ENCODE measurements at regions not wholly inside any gene's neighbourhood (a gene's known extent, or its start where the extent isn't known, plus 50 kb on each side); places are given as distances from the start of the nearest gene placed in this dataset.

DNA sequence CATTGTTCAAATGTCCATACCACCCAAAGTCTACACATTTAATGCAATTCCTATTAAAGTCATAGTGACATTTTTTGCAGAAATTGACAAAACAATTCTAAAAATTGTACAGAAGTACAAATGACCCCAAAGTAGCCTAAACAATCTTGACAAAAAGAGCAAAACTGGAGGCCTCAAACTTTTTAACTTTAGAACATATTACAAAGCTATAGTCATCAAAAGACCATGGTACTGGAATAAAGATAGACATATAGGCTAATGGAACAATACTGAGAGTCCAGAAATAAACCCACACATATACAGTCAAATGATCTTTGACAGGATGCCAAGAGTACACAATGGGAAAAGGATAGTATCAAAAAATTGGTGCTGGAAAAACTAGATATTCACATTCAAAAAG lies 213.2 kb upstream of the SAMSN1 start:
- DNase-seq (no peak), ATAC-seq (ENCODE audit: poor library complexity) (no peak)
- TF ChIP-seq, protein P1, sequence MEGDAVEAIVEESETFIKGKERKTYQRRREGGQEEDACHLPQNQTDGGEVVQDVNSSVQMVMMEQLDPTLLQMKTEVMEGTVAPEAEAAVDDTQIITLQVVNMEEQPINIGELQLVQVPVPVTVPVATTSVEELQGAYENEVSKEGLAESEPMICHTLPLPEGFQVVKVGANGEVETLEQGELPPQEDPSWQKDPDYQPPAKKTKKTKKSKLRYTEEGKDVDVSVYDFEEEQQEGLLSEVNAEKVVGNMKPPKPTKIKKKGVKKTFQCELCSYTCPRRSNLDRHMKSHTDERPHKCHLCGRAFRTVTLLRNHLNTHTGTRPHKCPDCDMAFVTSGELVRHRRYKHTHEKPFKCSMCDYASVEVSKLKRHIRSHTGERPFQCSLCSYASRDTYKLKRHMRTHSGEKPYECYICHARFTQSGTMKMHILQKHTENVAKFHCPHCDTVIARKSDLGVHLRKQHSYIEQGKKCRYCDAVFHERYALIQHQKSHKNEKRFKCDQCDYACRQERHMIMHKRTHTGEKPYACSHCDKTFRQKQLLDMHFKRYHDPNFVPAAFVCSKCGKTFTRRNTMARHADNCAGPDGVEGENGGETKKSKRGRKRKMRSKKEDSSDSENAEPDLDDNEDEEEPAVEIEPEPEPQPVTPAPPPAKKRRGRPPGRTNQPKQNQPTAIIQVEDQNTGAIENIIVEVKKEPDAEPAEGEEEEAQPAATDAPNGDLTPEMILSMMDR (IDR thresholded peaks at IDR 0.05), result no peak
- peaks cover 4% of the 10 kb centered on the region for H3K4me1 ChIP-seq (ENCODE audit: insufficient read depth, low read length)
- Mint-ChIP-seq H3K4me3 (no peak overlapping the region), H3K27ac (no peak overlapping the region), H3K9me3 (no peaks in the 10 kb centered on the region), H3K27me3 (no peaks in the 10 kb centered on the region), H3K4me1 (ENCODE audit: low read depth) (no peaks in the 10 kb centered on the region), H3K36me3 (ENCODE audit: low read depth) (no peaks in the 10 kb centered on the region)
- H3K36me3 ChIP-seq (ENCODE audit: insufficient read depth, low read length), result no peaks in the 10 kb centered on the region
- ChIA-PET CTCF (no interaction called here), POLR2A (no interaction called here)
- H3K27ac ChIP-seq (ENCODE audit: low read depth in 1 of 2, low read length in 2 of 2), result no peak overlapping the region
- intact Hi-C loops (cut with DNase I, micrococcal nuclease), result no loop called here
- no peak overlapping the region for H3K4me3 ChIP-seq (ENCODE audit: low read length)
- no peaks in the 10 kb centered on the region for H3K27me3 ChIP-seq (ENCODE audit: control insufficient read depth in 1 of 2, insufficient read depth in 2 of 2, low read length in 2 of 2)
- no peaks in the 10 kb centered on the region for H3K9me3 ChIP-seq (ENCODE audit: control insufficient read depth in 1 of 2, insufficient read depth in 1 of 2, low read length in 2 of 2)

DNA sequence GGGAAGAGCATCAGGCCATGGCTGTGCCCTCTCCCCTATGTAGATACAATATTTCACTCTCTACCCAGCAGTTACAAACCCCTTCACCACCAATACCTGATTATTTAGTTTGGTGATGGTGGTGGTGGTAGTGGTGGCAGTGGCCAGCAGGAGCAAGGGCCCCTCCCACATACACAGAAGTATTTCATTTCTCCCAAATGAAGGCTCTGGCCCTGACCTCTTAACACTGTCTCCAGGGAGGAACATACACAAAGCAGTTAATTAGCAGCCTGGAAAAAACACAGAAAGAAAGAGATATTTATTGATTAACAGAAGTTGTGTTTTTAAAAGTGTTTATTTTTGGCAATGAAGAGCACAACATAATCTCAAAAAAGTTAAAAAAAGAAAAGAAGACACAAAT lies 212.7 kb upstream of the SAMSN1 start:
- Histone ChIP-seq H3K36me3 (ENCODE audit: insufficient read depth, low read length) (no peaks in the 10 kb centered on the region), H3K9me3 (ENCODE audit: control insufficient read depth in 1 of 2, insufficient read depth in 1 of 2, low read length in 2 of 2) (no peaks in the 10 kb centered on the region), H3K27ac (ENCODE audit: low read depth in 1 of 2, low read length in 2 of 2) (no peak overlapping the region), H3K27me3 (ENCODE audit: control insufficient read depth in 1 of 2, insufficient read depth in 2 of 2, low read length in 2 of 2) (no peaks in the 10 kb centered on the region), H3K4me3 (ENCODE audit: low read length) (no peak overlapping the region), H3K4me1 (ENCODE audit: insufficient read depth, low read length) (peaks cover 4% of the 10 kb centered on the region)
- TF ChIP-seq, protein P1 (IDR thresholded peaks at IDR 0.05), result no peak
- ChIA-PET CTCF (no interaction called here), POLR2A (no interaction called here)
- no peak overlapping the region for H3K4me3 Mint-ChIP-seq
- intact Hi-C loops (cut with DNase I, micrococcal nuclease), result no loop called here
- H3K36me3 Mint-ChIP-seq (ENCODE audit: low read depth), result no peaks in the 10 kb centered on the region
- no peak overlapping the region for H3K27ac Mint-ChIP-seq
- DNase-seq (no peak), ATAC-seq (ENCODE audit: poor library complexity) (no peak)
- no peaks in the 10 kb centered on the region for H3K27me3 Mint-ChIP-seq
- no peaks in the 10 kb centered on the region for H3K4me1 Mint-ChIP-seq (ENCODE audit: low read depth)
- no peaks in the 10 kb centered on the region for H3K9me3 Mint-ChIP-seq

DNA sequence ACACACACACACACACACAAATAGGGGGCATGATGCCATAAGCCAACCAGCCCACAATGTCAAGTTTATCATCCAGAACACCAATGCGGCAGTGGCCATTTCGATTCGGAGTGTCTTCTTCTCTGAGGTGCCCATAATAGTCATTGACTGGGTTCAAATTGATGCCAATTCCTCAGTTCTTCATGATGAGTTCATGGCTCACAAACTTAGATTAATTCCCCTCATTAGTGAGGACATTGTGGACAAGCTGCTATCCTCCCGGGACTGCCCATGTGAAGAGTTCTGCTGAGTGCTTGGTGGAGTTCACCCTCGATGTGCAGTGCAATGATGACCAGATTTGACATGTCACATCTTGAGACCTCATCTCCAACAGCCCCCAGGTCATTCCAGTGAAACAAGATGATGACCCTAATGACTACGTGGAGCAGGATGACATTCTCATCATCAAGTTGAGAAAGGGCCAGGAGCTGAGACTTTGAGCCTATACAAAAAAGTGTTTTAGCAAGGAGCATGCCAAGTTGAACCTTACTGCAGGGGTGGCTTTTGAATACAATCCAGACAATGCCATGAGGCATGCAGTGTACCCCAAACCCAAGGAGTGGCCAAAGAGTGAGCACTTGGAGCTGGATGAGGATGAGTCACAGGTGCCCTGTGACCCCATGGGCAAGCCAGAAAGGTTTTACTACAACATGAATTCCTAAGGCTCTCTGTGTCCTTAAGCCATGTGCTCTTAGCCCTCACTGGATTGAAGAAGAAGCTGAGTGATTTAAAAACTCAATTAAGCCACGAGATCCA lies 211.6 kb upstream of the SAMSN1 start:
- Histone ChIP-seq H3K4me3 (ENCODE audit: low read length) (no peak overlapping the region), H3K9me3 (ENCODE audit: control insufficient read depth in 1 of 2, insufficient read depth in 1 of 2, low read length in 2 of 2) (no peaks in the 10 kb centered on the region), H3K27me3 (ENCODE audit: control insufficient read depth in 1 of 2, insufficient read depth in 2 of 2, low read length in 2 of 2) (no peaks in the 10 kb centered on the region), H3K27ac (ENCODE audit: low read depth in 1 of 2, low read length in 2 of 2) (no peak overlapping the region), H3K36me3 (ENCODE audit: insufficient read depth, low read length) (no peaks in the 10 kb centered on the region), H3K4me1 (ENCODE audit: insufficient read depth, low read length) (peaks cover 2% of the 10 kb centered on the region)
- no peaks in the 10 kb centered on the region for H3K9me3 Mint-ChIP-seq
- TF ChIP-seq, protein P1 (IDR thresholded peaks at IDR 0.05), result no peak
- H3K36me3 Mint-ChIP-seq (ENCODE audit: low read depth), result no peaks in the 10 kb centered on the region
- no peaks in the 10 kb centered on the region for H3K27me3 Mint-ChIP-seq
- intact Hi-C loops (cut with DNase I, micrococcal nuclease), result no loop called here
- ChIA-PET POLR2A (no interaction called here), CTCF (no interaction called here)
- H3K4me1 Mint-ChIP-seq (ENCODE audit: low read depth), result no peaks in the 10 kb centered on the region
- no peak overlapping the region for H3K27ac Mint-ChIP-seq
- ATAC-seq (ENCODE audit: poor library complexity) (no peak), DNase-seq (no peak)
- no peak overlapping the region for H3K4me3 Mint-ChIP-seq
